GM19043 (cell line): ENCODE measurements at regions not wholly inside any gene's neighbourhood (a gene's known extent, or its start where the extent isn't known, plus 50 kb on each side); places are given as distances from the start of the nearest gene placed in this dataset.

Experiments used
- ATAC-seq: cut with Tn5 transposase; IDR thresholded peaks from one replicate; pipeline ENCODE4 v1.9.1; 2021; ENCODE audit warnings: low read depth; ENCODE audit not compliant: unreplicated experiment

- no peak for ATAC-seq
Observed at GRCh38 chr12:25301798-25302197, 51.1 kb upstream of the KRAS start.
